Effector memory CD8-positive, alpha-beta T cell (primary cell): ENCODE measurements at regions not wholly inside any gene's neighbourhood (a gene's known extent, or its start where the extent isn't known, plus 50 kb on each side); places are given as distances from the start of the nearest gene placed in this dataset.

Source experiments
- ATAC-seq: fragments of 150-1000 bp; cut with Tn5 transposase; replicated peaks from 2 replicates; pipeline ENCODE4 v1.10.0; 2021; ENCODE audit warnings: mild to moderate bottlenecking, moderate library complexity
- DNase-seq, 3 experiments: peaks; one replicate each; pipeline ENCODE4 v3.0.0; 2021
- H3K27ac Mint-ChIP-seq, 2 donors: one replicate each; pipeline ENCODE4 v1.8.0; 2022; ENCODE audit warnings: mild to moderate bottlenecking in 2 of 2, mixed read lengths in 2 of 2, moderate library complexity in 2 of 2
- H3K27me3 Mint-ChIP-seq, 2 donors: one replicate each; pipeline ENCODE4 v1.8.0; 2022; ENCODE audit warnings: mixed read lengths in 2 of 2
- H3K36me3 Mint-ChIP-seq: one replicate; pipeline ENCODE4 v1.8.0; 2022; ENCODE audit warnings: mild to moderate bottlenecking, moderate library complexity, mixed read lengths; ENCODE audit not compliant: insufficient read depth
- H3K4me1 Mint-ChIP-seq, 2 donors: one replicate each; pipeline ENCODE4 v1.8.0; 2022; ENCODE audit warnings: low read depth in 2 of 2, mixed read lengths in 2 of 2
- H3K4me3 Mint-ChIP-seq, 2 donors: one replicate each; pipeline ENCODE4 v1.8.0; 2022; ENCODE audit warnings: mild to moderate bottlenecking in 2 of 2, mixed read lengths in 2 of 2, moderate library complexity in 2 of 2
- H3K9me3 Mint-ChIP-seq, 2 donors: one replicate each; pipeline ENCODE4 v1.8.0; 2022; ENCODE audit warnings: mixed read lengths in 2 of 2

GRCh38 chr18:25724121-25724520, 366.3 kb downstream of the SS18 start:
- H3K27ac Mint-ChIP-seq: no peak overlapping the region
- no peak overlapping the region for H3K4me3 Mint-ChIP-seq
- peaks cover 0 to 11% of the 10 kb centered on the region in 2 donors for H3K4me1 Mint-ChIP-seq
- DNase-seq (no peak), ATAC-seq (peak; percentile 14)
- peaks cover 0 to 5% of the 10 kb centered on the region in 2 donors for H3K27me3 Mint-ChIP-seq
- H3K36me3 Mint-ChIP-seq: no peaks in the 10 kb centered on the region
- H3K9me3 Mint-ChIP-seq: peaks cover 4 to 21% of the 10 kb centered on the region in 2 donors

- no peak for ATAC-seq
- Mint-ChIP-seq H3K27me3 (peaks cover 7 to 11% of the 10 kb centered on the region in 2 donors), H3K27ac (no peak overlapping the region), H3K9me3 (peaks cover 13 to 27% of the 10 kb centered on the region in 2 donors), H3K36me3 (no peaks in the 10 kb centered on the region), H3K4me1 (no peaks in the 10 kb centered on the region), H3K4me3 (no peak overlapping the region)
- DNase-seq: no peak
These were observed 361.1 kb upstream of the ZNF521 start for GRCh38 chr18:25713103-25713502.

GRCh38 chr18:25710981-25711380, 359.0 kb upstream of the ZNF521 start:
- H3K36me3 Mint-ChIP-seq: no peaks in the 10 kb centered on the region
- no peak overlapping the region for H3K4me3 Mint-ChIP-seq
- H3K9me3 Mint-ChIP-seq: peaks cover 13 to 27% of the 10 kb centered on the region in 2 donors
- DNase-seq (no peak), ATAC-seq (no peak)
- peaks cover 8 to 11% of the 10 kb centered on the region in 2 donors for H3K27me3 Mint-ChIP-seq
- H3K27ac Mint-ChIP-seq: no peak overlapping the region
- no peaks in the 10 kb centered on the region for H3K4me1 Mint-ChIP-seq

- ATAC-seq: no peak
- Mint-ChIP-seq H3K27me3 (peaks cover 8 to 11% of the 10 kb centered on the region in 2 donors), H3K4me1 (no peaks in the 10 kb centered on the region), H3K27ac (no peak overlapping the region), H3K36me3 (no peaks in the 10 kb centered on the region), H3K9me3 (peaks cover 5 to 19% of the 10 kb centered on the region in 2 donors), H3K4me3 (no peak overlapping the region)
- no peak for DNase-seq
These were observed 353.7 kb upstream of the ZNF521 start for GRCh38 chr18:25705650-25706049.

- ATAC-seq (no peak), DNase-seq (no peak)
- Mint-ChIP-seq H3K9me3 (peaks cover 5 to 12% of the 10 kb centered on the region in 2 donors), H3K4me3 (no peak overlapping the region), H3K27ac (no peak overlapping the region), H3K36me3 (no peaks in the 10 kb centered on the region), H3K4me1 (no peaks in the 10 kb centered on the region), H3K27me3 (peaks cover 8 to 11% of the 10 kb centered on the region in 2 donors)
These were observed 352.5 kb upstream of the ZNF521 start for GRCh38 chr18:25704494-25704893.

GRCh38 chr18:25704071-25704470, 352.1 kb upstream of the ZNF521 start:
- ATAC-seq (no peak), DNase-seq (no peak)
- Mint-ChIP-seq H3K27ac (no peak overlapping the region), H3K4me3 (no peak overlapping the region), H3K27me3 (peaks cover 8 to 9% of the 10 kb centered on the region in 2 donors), H3K4me1 (no peaks in the 10 kb centered on the region), H3K36me3 (no peaks in the 10 kb centered on the region), H3K9me3 (peaks cover 5 to 9% of the 10 kb centered on the region in 2 donors)

GRCh38 chr18:25701821-25702220, 349.9 kb upstream of the ZNF521 start:
- H3K27ac Mint-ChIP-seq: no peak overlapping the region
- no peaks in the 10 kb centered on the region for H3K4me1 Mint-ChIP-seq
- no peaks in the 10 kb centered on the region for H3K36me3 Mint-ChIP-seq
- DNase-seq (no peak), ATAC-seq (no peak)
- no peak overlapping the region for H3K4me3 Mint-ChIP-seq
- no peaks in the 10 kb centered on the region for H3K27me3 Mint-ChIP-seq
- H3K9me3 Mint-ChIP-seq: no peaks in the 10 kb centered on the region

GRCh38 chr18:25686960-25687500, 335.1 kb upstream of the ZNF521 start:
- H3K9me3 Mint-ChIP-seq: peaks cover 3 to 8% of the 10 kb centered on the region in 2 donors
- DNase-seq: no peak

GRCh38 chr18:25685088-25685487, 333.1 kb upstream of the ZNF521 start:
- no peaks in the 10 kb centered on the region for H3K4me1 Mint-ChIP-seq

More at GRCh38 chr18:25686960-25687500, 335.1 kb upstream of the ZNF521 start:
- no peak for ATAC-seq
- Mint-ChIP-seq H3K4me1 (no peaks in the 10 kb centered on the region), H3K27me3 (no peaks in the 10 kb centered on the region), H3K36me3 (no peaks in the 10 kb centered on the region), H3K27ac (no peak overlapping the region), H3K4me3 (no peak overlapping the region)

GRCh38 chr18:25679491-25679890, 327.5 kb upstream of the ZNF521 start:
- H3K27me3 Mint-ChIP-seq: no peaks in the 10 kb centered on the region
- no peaks in the 10 kb centered on the region for H3K36me3 Mint-ChIP-seq
- H3K4me1 Mint-ChIP-seq: no peaks in the 10 kb centered on the region
- H3K9me3 Mint-ChIP-seq: peaks cover 0 to 2% of the 10 kb centered on the region in 2 donors
- no peak overlapping the region for H3K27ac Mint-ChIP-seq
- ATAC-seq (no peak), DNase-seq (no peak)
- H3K4me3 Mint-ChIP-seq: no peak overlapping the region

More at GRCh38 chr18:25685088-25685487, 333.1 kb upstream of the ZNF521 start:
- H3K27ac Mint-ChIP-seq: no peak overlapping the region
- ATAC-seq: no peak
- H3K36me3 Mint-ChIP-seq: no peaks in the 10 kb centered on the region
- peaks cover 6 to 8% of the 10 kb centered on the region in 2 donors for H3K9me3 Mint-ChIP-seq
- no peak overlapping the region for H3K4me3 Mint-ChIP-seq
- DNase-seq: no peak
- no peaks in the 10 kb centered on the region for H3K27me3 Mint-ChIP-seq

- H3K4me3 Mint-ChIP-seq: no peak overlapping the region
- H3K27ac Mint-ChIP-seq: no peak overlapping the region
- H3K27me3 Mint-ChIP-seq: no peaks in the 10 kb centered on the region
- DNase-seq: no peak
- H3K4me1 Mint-ChIP-seq: no peaks in the 10 kb centered on the region
- no peak for ATAC-seq
- H3K36me3 Mint-ChIP-seq: no peaks in the 10 kb centered on the region
- H3K9me3 Mint-ChIP-seq: peaks cover 0 to 4% of the 10 kb centered on the region in 2 donors
These were observed 326.3 kb upstream of the ZNF521 start for GRCh38 chr18:25678221-25678620.

- Mint-ChIP-seq H3K4me1 (no peaks in the 10 kb centered on the region), H3K4me3 (no peak overlapping the region), H3K36me3 (no peaks in the 10 kb centered on the region), H3K27ac (no peak overlapping the region), H3K27me3 (no peaks in the 10 kb centered on the region), H3K9me3 (peaks cover 0 to 2% of the 10 kb centered on the region in 2 donors)
- no peak for ATAC-seq
- no peak for DNase-seq
These were observed 323.3 kb upstream of the ZNF521 start for GRCh38 chr18:25675123-25675850.

- Mint-ChIP-seq H3K27ac (no peak overlapping the region), H3K9me3 (peaks cover 0 to 2% of the 10 kb centered on the region in 2 donors), H3K4me3 (no peak overlapping the region), H3K27me3 (no peaks in the 10 kb centered on the region), H3K4me1 (no peaks in the 10 kb centered on the region), H3K36me3 (no peaks in the 10 kb centered on the region)
- DNase-seq (no peak), ATAC-seq (no peak)
These were observed 322.2 kb upstream of the ZNF521 start for GRCh38 chr18:25674183-25674582.

GRCh38 chr18:25672490-25672889, 320.5 kb upstream of the ZNF521 start:
- H3K4me1 Mint-ChIP-seq: no peaks in the 10 kb centered on the region
- peaks cover 2 to 7% of the 10 kb centered on the region in 2 donors for H3K9me3 Mint-ChIP-seq
- H3K36me3 Mint-ChIP-seq: no peaks in the 10 kb centered on the region
- ATAC-seq: no peak
- DNase-seq: no peak
- no peak overlapping the region for H3K27ac Mint-ChIP-seq
- H3K4me3 Mint-ChIP-seq: no peak overlapping the region
- no peaks in the 10 kb centered on the region for H3K27me3 Mint-ChIP-seq
